Caco-2 (cell line): ENCODE measurements at regions not wholly inside any gene's neighbourhood (a gene's known extent, or its start where the extent isn't known, plus 50 kb on each side); places are given as distances from the start of the nearest gene placed in this dataset.

Source experiments
- BruUV-seq: library from RNA; stranded (reverse); fragments of 400-500 nt; replicated peaks from 2 replicates; lab custom pipeline; 2021; lab: Mats Ljungman, UMichigan
- CTCF ChIA-PET: fragments of 300-600 bp; sonication (Branson Sonifier 250); formaldehyde crosslinking; loops from one replicate; lab custom pipeline; 2022; ENCODE audit warnings: antibody characterized with exemption; lab: Charles Lee
- POLR2A ChIA-PET: fragments of 300-600 bp; sonication (Branson Sonifier 250); formaldehyde crosslinking; loops from one replicate; lab custom pipeline; 2022; ENCODE audit warnings: antibody characterized with exemption; lab: Charles Lee
- DNase-seq, 2 experiments: peaks; one replicate each; pipeline versions ENCODE4 v3.0.0 to v3.0.0-alpha.2; 2020 to 2022
- H3K27me3 ChIP-seq: replicated peaks from 2 replicates; pipeline ENCODE4 v1.6.0; 2011; ENCODE audit warnings: low read length; ENCODE audit not compliant: control insufficient read depth, insufficient read depth
- H3K36me3 ChIP-seq: 2 replicates; pipeline ENCODE4 v1.5.1; 2011; ENCODE audit warnings: low read length; ENCODE audit not compliant: control insufficient read depth, insufficient read depth
- H3K4me1 ChIP-seq: fragments of 250-450 bp; sonication (Bioruptor Pico); 2 replicates; pipeline ENCODE4 v1.5.1; 2020; ENCODE audit warnings: mild to moderate bottlenecking
- H3K4me3 ChIP-seq: 2 replicates; pipeline ENCODE4 v1.5.1; 2011; ENCODE audit warnings: low read depth, mild to moderate bottlenecking, control low read depth, low read length
- H3K9me3 ChIP-seq: fragments of 250-450 bp; sonication (Bioruptor Pico); 2 replicates; pipeline ENCODE4 v1.5.1; 2020; ENCODE audit warnings: mild to moderate bottlenecking, moderate library complexity
- H3K27ac Mint-ChIP-seq: one replicate; pipeline ENCODE4 v1.8.0; 2022; ENCODE audit warnings: mixed read lengths; ENCODE audit not compliant: unreplicated experiment
- H3K27me3 Mint-ChIP-seq: one replicate; pipeline ENCODE4 v1.8.0; 2022; ENCODE audit warnings: mixed read lengths; ENCODE audit not compliant: insufficient read depth, unreplicated experiment
- H3K36me3 Mint-ChIP-seq: one replicate; pipeline ENCODE4 v1.8.0; 2022; ENCODE audit warnings: mild to moderate bottlenecking, mixed read lengths; ENCODE audit not compliant: insufficient read depth, unreplicated experiment
- H3K4me1 Mint-ChIP-seq: one replicate; pipeline ENCODE4 v1.8.0; 2022; ENCODE audit warnings: low read depth, mixed read lengths; ENCODE audit not compliant: unreplicated experiment
- H3K4me3 Mint-ChIP-seq: one replicate; pipeline ENCODE4 v1.8.0; 2022; ENCODE audit warnings: mild to moderate bottlenecking, moderate library complexity, mixed read lengths; ENCODE audit not compliant: unreplicated experiment
- H3K9me3 Mint-ChIP-seq: one replicate; pipeline ENCODE4 v1.8.0; 2022; ENCODE audit warnings: mixed read lengths; ENCODE audit not compliant: unreplicated experiment
- intact Hi-C: fragments of 100-400 bp; cut with micrococcal nuclease; formaldehyde crosslinking; loops from one replicate; pipeline ENCODE4 v1.10.0; 2022; ENCODE audit not compliant: unreplicated experiment
- TF ChIP-seq, protein P1 (sequence below), 2 experiments: fragments of 200-600 bp in 1 of 2; IDR thresholded peaks; 1 replicate in 1 of 2; 2 replicates in 1 of 2; pipeline versions ENCODE4 v1.5.1 to v1.8.0; 2011 to 2022; ENCODE audit warnings: antibody characterized with exemption in 1 of 2, control low read depth in 1 of 2, inconsistent platforms in 1 of 2, low read depth in 1 of 2, low read length in 1 of 2, mild to moderate bottlenecking in 1 of 2, moderate library complexity in 1 of 2; ENCODE audit not compliant: insufficient read depth in 1 of 2, severe bottlenecking in 1 of 2, unreplicated experiment in 1 of 2

DNA sequence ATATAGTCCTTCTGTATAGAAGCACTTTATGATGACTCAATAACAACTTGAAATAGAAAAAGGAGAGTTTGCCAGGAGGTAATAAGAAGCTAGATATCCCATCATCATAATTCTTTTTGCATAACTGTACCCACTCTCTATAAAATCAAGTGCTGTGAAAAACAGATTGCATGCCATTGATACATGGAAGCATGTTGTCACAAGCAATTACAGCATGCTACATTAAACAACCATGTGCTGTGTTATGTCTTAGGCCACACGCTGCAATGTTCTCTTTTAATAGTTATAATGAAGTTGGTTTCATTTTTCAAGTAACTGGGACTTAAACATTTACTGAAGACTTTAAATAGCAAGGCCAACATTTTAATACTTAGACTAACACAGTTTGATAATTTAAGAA is 264.2 kb downstream of the RPRM start:
- no peaks in the 10 kb centered on the region for H3K9me3 ChIP-seq
- no peak overlapping the region for H3K4me3 Mint-ChIP-seq
- ChIA-PET POLR2A (no interaction called here), CTCF (no interaction called here)
- TF ChIP-seq, protein P1, sequence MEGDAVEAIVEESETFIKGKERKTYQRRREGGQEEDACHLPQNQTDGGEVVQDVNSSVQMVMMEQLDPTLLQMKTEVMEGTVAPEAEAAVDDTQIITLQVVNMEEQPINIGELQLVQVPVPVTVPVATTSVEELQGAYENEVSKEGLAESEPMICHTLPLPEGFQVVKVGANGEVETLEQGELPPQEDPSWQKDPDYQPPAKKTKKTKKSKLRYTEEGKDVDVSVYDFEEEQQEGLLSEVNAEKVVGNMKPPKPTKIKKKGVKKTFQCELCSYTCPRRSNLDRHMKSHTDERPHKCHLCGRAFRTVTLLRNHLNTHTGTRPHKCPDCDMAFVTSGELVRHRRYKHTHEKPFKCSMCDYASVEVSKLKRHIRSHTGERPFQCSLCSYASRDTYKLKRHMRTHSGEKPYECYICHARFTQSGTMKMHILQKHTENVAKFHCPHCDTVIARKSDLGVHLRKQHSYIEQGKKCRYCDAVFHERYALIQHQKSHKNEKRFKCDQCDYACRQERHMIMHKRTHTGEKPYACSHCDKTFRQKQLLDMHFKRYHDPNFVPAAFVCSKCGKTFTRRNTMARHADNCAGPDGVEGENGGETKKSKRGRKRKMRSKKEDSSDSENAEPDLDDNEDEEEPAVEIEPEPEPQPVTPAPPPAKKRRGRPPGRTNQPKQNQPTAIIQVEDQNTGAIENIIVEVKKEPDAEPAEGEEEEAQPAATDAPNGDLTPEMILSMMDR (IDR thresholded peaks at IDR 0.05; ENCODE audit: insufficient read depth in 1 of 2, low read depth in 1 of 2, low read length in 1 of 2, severe bottlenecking in 1 of 2, unreplicated experiment in 1 of 2), result no peak
- no peaks in the 10 kb centered on the region for H3K27me3 ChIP-seq
- no peaks in the 10 kb centered on the region for H3K4me1 Mint-ChIP-seq
- H3K27me3 Mint-ChIP-seq, result no peaks in the 10 kb centered on the region
- intact Hi-C loops, result no loop called here
- no peak overlapping the region for H3K4me3 ChIP-seq
- no peaks in the 10 kb centered on the region for H3K4me1 ChIP-seq
- H3K9me3 Mint-ChIP-seq, result no peaks in the 10 kb centered on the region
- no peak overlapping the region for H3K27ac Mint-ChIP-seq
- no peak for DNase-seq
- H3K36me3 Mint-ChIP-seq, result no peaks in the 10 kb centered on the region
- H3K36me3 ChIP-seq, result no peaks in the 10 kb centered on the region
- no TSS peak for BruUV-seq

DNA sequence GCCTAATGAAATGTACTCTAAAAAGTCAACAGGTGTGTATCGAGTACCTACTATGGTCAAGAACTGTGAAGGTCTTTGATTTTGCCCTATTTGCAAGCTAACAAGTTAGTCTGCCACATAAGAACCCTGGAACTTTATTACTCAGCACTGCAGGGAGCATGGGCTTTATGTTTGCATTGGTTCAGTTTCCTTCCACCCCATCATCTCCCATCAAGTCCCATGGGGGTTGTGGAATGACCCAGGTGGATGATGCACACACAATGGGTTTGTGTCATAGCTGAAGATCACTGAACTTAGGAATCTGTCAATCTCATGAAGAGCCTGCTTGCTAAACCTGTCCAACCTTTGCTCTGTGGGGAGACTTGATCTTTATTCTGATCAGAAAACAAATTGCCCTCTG is 265.5 kb downstream of the RPRM start:
- Histone ChIP-seq H3K9me3 (no peaks in the 10 kb centered on the region), H3K4me3 (no peak overlapping the region), H3K27me3 (no peaks in the 10 kb centered on the region), H3K4me1 (no peaks in the 10 kb centered on the region), H3K36me3 (no peaks in the 10 kb centered on the region)
- Mint-ChIP-seq H3K36me3 (no peaks in the 10 kb centered on the region), H3K4me3 (no peak overlapping the region), H3K27ac (no peak overlapping the region), H3K27me3 (no peaks in the 10 kb centered on the region), H3K4me1 (no peaks in the 10 kb centered on the region), H3K9me3 (no peaks in the 10 kb centered on the region)
- POLR2A ChIA-PET, result no interaction called here
- TF ChIP-seq, protein P1 (IDR thresholded peaks at IDR 0.05; ENCODE audit: insufficient read depth in 1 of 2, low read depth in 1 of 2, low read length in 1 of 2, severe bottlenecking in 1 of 2, unreplicated experiment in 1 of 2), result no peak
- intact Hi-C loops, result no loop called here
- DNase-seq, result no peak
- CTCF ChIA-PET, result no interaction called here
- BruUV-seq, result no TSS peak

DNA sequence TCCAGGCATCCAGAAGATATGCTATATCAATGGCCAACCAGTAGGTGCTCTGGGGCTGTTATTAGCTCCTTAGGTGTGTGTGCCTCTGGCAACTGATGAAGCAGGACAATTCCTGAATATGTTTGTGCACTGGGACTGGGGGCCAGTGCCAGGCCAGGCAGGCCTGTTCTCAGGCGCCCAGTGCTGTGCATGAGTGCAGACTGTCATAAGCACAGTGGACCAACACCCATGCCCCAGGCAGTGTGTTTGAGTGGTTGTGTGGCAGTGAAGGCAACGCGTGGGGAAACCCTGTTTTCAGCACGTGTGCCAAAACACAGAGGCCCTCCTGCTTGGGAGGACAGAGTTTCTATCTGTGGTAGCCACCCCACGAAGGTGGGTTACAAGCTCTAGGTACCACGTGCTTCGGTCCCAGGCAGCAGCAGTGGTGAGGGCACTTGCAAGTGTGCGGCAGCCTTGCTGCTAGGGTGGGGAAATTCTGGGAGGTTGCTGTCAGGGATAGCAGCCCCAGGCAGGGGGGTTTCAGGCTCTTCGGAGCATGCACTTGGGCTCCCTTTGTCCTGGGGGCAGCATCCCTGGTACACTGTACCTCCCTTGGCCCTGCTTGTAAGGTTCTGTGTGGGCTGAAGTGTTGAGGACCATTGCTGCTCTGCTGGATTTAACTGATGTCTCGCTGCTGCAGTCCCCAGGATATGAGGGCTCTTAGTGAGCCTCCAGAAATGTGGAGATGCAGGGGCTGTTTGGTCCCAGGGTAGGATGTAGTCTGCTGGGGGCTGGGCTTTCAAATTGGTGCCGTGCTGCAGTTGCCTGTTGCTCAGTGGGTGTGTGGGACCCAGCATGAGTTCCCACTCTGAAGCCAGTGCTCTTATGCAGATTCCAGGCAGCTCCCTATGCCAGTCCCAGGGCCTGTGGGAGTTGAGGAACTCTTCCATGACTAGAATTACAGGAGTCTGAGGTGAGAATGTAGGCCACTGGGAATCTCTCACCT is 280.9 kb downstream of the RPRM start:
- H3K36me3 Mint-ChIP-seq, result no peaks in the 10 kb centered on the region
- H3K4me1 Mint-ChIP-seq, result no peaks in the 10 kb centered on the region
- no peaks in the 10 kb centered on the region for H3K27me3 Mint-ChIP-seq
- Histone ChIP-seq H3K36me3 (no peaks in the 10 kb centered on the region), H3K27me3 (no peaks in the 10 kb centered on the region), H3K9me3 (no peaks in the 10 kb centered on the region), H3K4me3 (no peak overlapping the region), H3K4me1 (no peaks in the 10 kb centered on the region)
- intact Hi-C loops, result no loop called here
- no TSS peak for BruUV-seq
- DNase-seq, result no peak
- H3K9me3 Mint-ChIP-seq, result no peaks in the 10 kb centered on the region
- POLR2A ChIA-PET, result no interaction called here
- CTCF ChIA-PET, result no interaction called here
- no peak overlapping the region for H3K4me3 Mint-ChIP-seq
- TF ChIP-seq, protein P1 (IDR thresholded peaks at IDR 0.05; ENCODE audit: insufficient read depth in 1 of 2, low read depth in 1 of 2, low read length in 1 of 2, severe bottlenecking in 1 of 2, unreplicated experiment in 1 of 2), result no peak
- H3K27ac Mint-ChIP-seq, result no peak overlapping the region
